Stomach (tissue), 4 donors: ENCODE measurements at regions not wholly inside any gene's neighbourhood (a gene's known extent, or its start where the extent isn't known, plus 50 kb on each side); places are given as distances from the start of the nearest gene placed in this dataset.

Source experiments
- CTCF ChIP-seq, 7 experiments: fragments of 450-650 bp in 4 of 7; fragments of 200-600 bp in 3 of 7; sonication (generic) in 3 of 7; IDR thresholded peaks; one replicate each; pipeline ENCODE4 v1.5.1; 2016 to 2019; ENCODE audit warnings: antibody characterized with exemption in 7 of 7, control low read depth in 2 of 7, mild to moderate bottlenecking in 1 of 7
- EP300 ChIP-seq: sonication (generic); formaldehyde crosslinking; IDR thresholded peaks from one replicate; pipeline ENCODE4 v1.6.1; 2017; ENCODE audit warnings: antibody characterized with exemption
- POLR2A ChIP-seq, 4 donors: fragments of 450-650 bp; IDR thresholded peaks; one replicate each; pipeline ENCODE4 v1.6.1; 2016; ENCODE audit warnings: antibody characterized with exemption in 4 of 4, control low read depth in 2 of 4, mild to moderate bottlenecking in 1 of 4, moderate library complexity in 1 of 4
- POLR2AphosphoS5 ChIP-seq, 3 donors: sonication (generic); formaldehyde crosslinking; IDR thresholded peaks; one replicate each; pipeline ENCODE4 v1.6.1; 2016; ENCODE audit warnings: antibody characterized with exemption in 3 of 3

DNA sequence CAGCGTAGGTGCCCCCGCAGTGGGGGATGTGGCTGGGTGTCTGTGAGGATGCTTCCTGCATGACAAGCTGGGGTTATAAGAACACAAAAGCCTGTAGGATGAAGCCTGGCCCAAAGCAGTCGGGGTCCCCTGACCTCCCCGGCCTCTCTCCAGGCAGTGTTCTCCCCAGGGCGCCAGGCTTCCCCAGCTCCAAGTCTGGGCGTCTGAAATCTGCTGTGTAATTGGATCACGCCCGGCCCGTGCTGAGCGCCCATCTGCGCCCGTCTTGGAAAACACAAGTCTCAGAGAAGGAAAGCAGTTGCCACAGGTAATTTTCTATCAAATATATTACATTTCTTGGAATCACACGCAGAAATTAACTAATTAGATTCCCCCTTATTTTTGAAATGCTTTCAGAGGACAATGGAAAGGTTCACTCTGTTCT lies 233.3 kb downstream of the CTTN start:
- no peak for TF ChIP-seq POLR2A (IDR thresholded peaks at IDR 0.05)
- no peak for TF ChIP-seq CTCF (IDR thresholded peaks at IDR 0.05)
- no peak for TF ChIP-seq EP300
- no peak for TF ChIP-seq POLR2AphosphoS5 (IDR thresholded peaks at IDR 0.05)
